ENCODE measurements at regions not wholly inside any gene's neighbourhood (a gene's known extent, or its start where the extent isn't known, plus 50 kb on each side); places are given as distances from the start of the nearest gene placed in this dataset.

- H3K27ac ChIP-seq, result no peak overlapping the region
- no peak for TF ChIP-seq EP300 (IDR thresholded peaks at IDR 0.05)
- TF ChIP-seq POLR2AphosphoS5 (IDR thresholded peaks at IDR 0.05), result no peak
- no peak for TF ChIP-seq POLR2A (IDR thresholded peaks at IDR 0.05)
- no peak for TF ChIP-seq CTCF (IDR thresholded peaks at IDR 0.05)
- H3K4me3 ChIP-seq, result no peak overlapping the region
- no peaks in the 10 kb centered on the region for H3K9me3 ChIP-seq
- H3K36me3 ChIP-seq, result no peaks in the 10 kb centered on the region
- no peaks in the 10 kb centered on the region for H3K27me3 ChIP-seq
- H3K4me1 ChIP-seq, result no peaks in the 10 kb centered on the region
- ATAC-seq, result no peak
These were observed 1770.2 kb upstream of the MIR17HG start for GRCh38 chr13:89577301-89577700.

- no peaks in the 10 kb centered on the region for H3K4me1 ChIP-seq
- no peak overlapping the region for H3K27ac ChIP-seq
- ATAC-seq, result no peak
- H3K36me3 ChIP-seq, result no peaks in the 10 kb centered on the region
- H3K9me3 ChIP-seq, result no peaks in the 10 kb centered on the region
- no peaks in the 10 kb centered on the region for H3K27me3 ChIP-seq
- WGBS, 2 donors (ENCODE audit: low coverage in 1 of 2), result 34% methylated on average over 2 of the region's 2 CpGs
- H3K4me3 ChIP-seq, result no peak overlapping the region
- no peak for TF ChIP-seq POLR2AphosphoS5 (IDR thresholded peaks at IDR 0.05)
- no peak for TF ChIP-seq CTCF (IDR thresholded peaks at IDR 0.05)
- TF ChIP-seq EP300 (IDR thresholded peaks at IDR 0.05), result no peak
- no peak for TF ChIP-seq POLR2A (IDR thresholded peaks at IDR 0.05)
These were observed 1763.3 kb upstream of the MIR17HG start for GRCh38 chr13:89584058-89584620.

- Histone ChIP-seq H3K4me3 (no peak overlapping the region), H3K27ac (no peak overlapping the region), H3K4me1 (no peaks in the 10 kb centered on the region), H3K9me3 (peaks cover 0 to 8% (median 0%) of the 10 kb centered on the region in 3 donors), H3K27me3 (no peaks in the 10 kb centered on the region), H3K36me3 (no peaks in the 10 kb centered on the region)
- ATAC-seq, result no peak
- WGBS, 2 donors (ENCODE audit: low coverage in 1 of 2), result 82 to 89% methylated on average over 3 of the region's 3 CpGs
- TF ChIP-seq POLR2A (IDR thresholded peaks at IDR 0.05) (no peak), CTCF (IDR thresholded peaks at IDR 0.05) (no peak), POLR2AphosphoS5 (IDR thresholded peaks at IDR 0.05) (no peak), EP300 (IDR thresholded peaks at IDR 0.05) (no peak)
These were observed 1744.8 kb upstream of the MIR17HG start for GRCh38 chr13:89602655-89603054.

GRCh38 chr13:89603187-89603586 is 1744.3 kb upstream of the MIR17HG start:
- WGBS, 2 donors (ENCODE audit: low coverage in 1 of 2), result 67 to 71% methylated on average over 1 of the region's 1 CpG
- no peak for TF ChIP-seq POLR2AphosphoS5 (IDR thresholded peaks at IDR 0.05)
- Histone ChIP-seq H3K4me1 (no peaks in the 10 kb centered on the region), H3K27ac (no peak overlapping the region), H3K36me3 (no peaks in the 10 kb centered on the region), H3K9me3 (peaks cover 0 to 8% (median 0%) of the 10 kb centered on the region in 3 donors), H3K27me3 (no peaks in the 10 kb centered on the region), H3K4me3 (no peak overlapping the region)
- ATAC-seq, result no peak

- no peak for TF ChIP-seq CTCF (IDR thresholded peaks at IDR 0.05)
- TF ChIP-seq POLR2AphosphoS5 (IDR thresholded peaks at IDR 0.05), result no peak
- TF ChIP-seq EP300 (IDR thresholded peaks at IDR 0.05), result no peak
- no peak for TF ChIP-seq POLR2A (IDR thresholded peaks at IDR 0.05)
- no peaks in the 10 kb centered on the region for H3K4me1 ChIP-seq
- 29 to 40% methylated on average over 1 of the region's 1 CpG for WGBS, 2 donors (ENCODE audit: low coverage in 1 of 2)
- H3K27ac ChIP-seq, result no peak overlapping the region
- H3K36me3 ChIP-seq, result no peaks in the 10 kb centered on the region
- ATAC-seq, result no peak
- peaks cover 0 to 8% (median 0%) of the 10 kb centered on the region in 3 donors for H3K9me3 ChIP-seq
- H3K27me3 ChIP-seq, result no peaks in the 10 kb centered on the region
- H3K4me3 ChIP-seq, result no peak overlapping the region
These were observed 1738.2 kb upstream of the MIR17HG start for GRCh38 chr13:89609318-89609717.

Measured in gastroesophageal sphincter (tissue), 4 donors.